Smooth muscle cell (in vitro differentiated cells): ENCODE measurements at regions not wholly inside any gene's neighbourhood (a gene's known extent, or its start where the extent isn't known, plus 50 kb on each side); places are given as distances from the start of the nearest gene placed in this dataset.

ENCODE experiments used
- DNase-seq: peaks from one replicate; lab custom pipeline; 2025; ENCODE audit not compliant: unreplicated experiment; lab: John Stamatoyannopoulos, UW
- H2AFZ ChIP-seq: fragments of 200-600 bp; sonication (generic); 2 replicates; pipeline ENCODE4 v1.6.0; 2016; ENCODE audit warnings: antibody characterized with exemption, low read depth, mild to moderate bottlenecking
- H3F3A ChIP-seq: fragments of 200-600 bp; sonication (generic); 2 replicates; pipeline ENCODE4 v1.6.0; 2017; ENCODE audit warnings: antibody characterized with exemption, low read depth
- H3K27ac ChIP-seq: fragments of 200-600 bp; sonication (generic); 2 replicates; pipeline ENCODE4 v1.5.1; 2016; ENCODE audit warnings: low read depth, mild to moderate bottlenecking
- H3K27me3 ChIP-seq: fragments of 200-600 bp; sonication (generic); 2 replicates; pipeline ENCODE4 v1.6.1; 2016; ENCODE audit warnings: low read depth, mild to moderate bottlenecking
- H3K36me3 ChIP-seq: fragments of 200-600 bp; sonication (generic); 2 replicates; pipeline ENCODE4 v1.5.1; 2016; ENCODE audit warnings: low read depth
- H3K4me1 ChIP-seq: fragments of 200-600 bp; sonication (generic); 2 replicates; pipeline ENCODE4 v1.5.1; 2016; ENCODE audit warnings: low read depth
- H3K4me2 ChIP-seq: fragments of 200-600 bp; sonication (generic); 2 replicates; pipeline ENCODE4 v1.6.0; 2016; ENCODE audit warnings: mild to moderate bottlenecking
- H3K4me3 ChIP-seq: fragments of 200-600 bp; sonication (generic); 2 replicates; pipeline ENCODE4 v1.5.1; 2016; ENCODE audit warnings: mild to moderate bottlenecking
- H3K79me2 ChIP-seq: fragments of 200-600 bp; sonication (generic); 2 replicates; pipeline ENCODE4 v1.6.0; 2016; ENCODE audit warnings: low read depth, mild to moderate bottlenecking
- H3K9ac ChIP-seq: fragments of 200-600 bp; sonication (generic); 2 replicates; pipeline ENCODE4 v1.6.0; 2016; ENCODE audit warnings: low read depth
- H3K9me3 ChIP-seq: fragments of 200-600 bp; sonication (generic); replicated peaks from 2 replicates; pipeline ENCODE4 v1.5.1; 2016; ENCODE audit warnings: low read depth
- H4K20me1 ChIP-seq: fragments of 200-600 bp; sonication (generic); 2 replicates; pipeline ENCODE4 v1.6.0; 2016; ENCODE audit warnings: low read depth
- WGBS: methylation state at CpG from one replicate; pipeline ENCODE4 v1.1.7; 2016; ENCODE audit warnings: low lambda C conversion rate; 5-methylcytosine and 5-hydroxymethylcytosine counted together
- TF ChIP-seq, protein P1 (sequence below): fragments of 200-600 bp; sonication (generic); IDR thresholded peaks from 2 replicates; pipeline ENCODE4 v1.5.1; 2017; ENCODE audit warnings: borderline replicate concordance, mild to moderate bottlenecking, antibody characterized with exemption; ENCODE audit not compliant: insufficient read depth, poor library complexity, severe bottlenecking

DNA sequence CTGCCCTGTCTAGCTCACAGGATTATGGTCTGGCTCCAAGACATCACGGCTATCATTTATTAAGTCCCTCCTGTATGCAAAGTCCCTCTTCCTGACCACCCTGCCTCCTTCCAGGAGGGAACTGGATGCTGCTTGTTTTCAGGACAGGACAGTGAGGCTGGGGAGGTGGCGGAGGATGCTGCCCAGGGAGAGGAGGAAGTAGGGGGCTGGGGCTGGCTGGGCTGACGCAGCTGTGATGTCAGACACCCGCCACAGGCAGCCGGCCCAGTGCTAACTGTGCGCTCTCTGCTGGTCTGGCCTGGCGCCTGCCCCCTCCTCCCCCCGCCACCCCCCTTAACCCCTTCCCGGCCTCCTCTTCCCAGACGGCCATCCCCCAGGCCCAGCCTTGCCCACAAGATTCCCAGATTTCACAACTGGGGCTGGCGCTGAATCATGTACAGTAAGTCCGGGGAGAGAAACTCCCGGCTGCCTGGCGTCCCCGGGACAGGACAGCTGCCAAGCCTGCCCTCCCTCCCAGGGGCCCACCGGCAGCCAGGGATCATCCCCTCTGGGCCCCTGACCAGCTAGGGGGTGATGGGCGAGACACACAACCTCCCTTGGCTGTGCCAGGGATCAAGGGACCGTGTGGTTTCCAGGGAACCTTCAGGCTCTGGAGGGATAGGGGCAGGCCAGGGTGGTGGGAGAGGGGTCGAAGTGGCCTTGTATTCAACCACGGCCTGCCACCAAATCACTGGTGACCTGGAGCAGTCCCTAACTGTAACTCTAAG is 118.1 kb downstream of the CEBPB start:
- H3F3A ChIP-seq, result peaks cover 36% of the 10 kb centered on the region
- no peak overlapping the region for H3K4me3 ChIP-seq
- peaks cover 12% of the 10 kb centered on the region for H3K4me1 ChIP-seq
- no peaks in the 10 kb centered on the region for H3K27me3 ChIP-seq
- no peaks in the 10 kb centered on the region for H3K36me3 ChIP-seq
- H3K4me2 ChIP-seq, result peak overlapping the region; percentile 80
- peak overlapping the region; percentile 99 for H3K27ac ChIP-seq
- 16% methylated on average over 16 of the region's 20 CpGs for WGBS
- no peaks in the 10 kb centered on the region for H3K79me2 ChIP-seq
- H4K20me1 ChIP-seq, result no peaks in the 10 kb centered on the region
- DNase-seq, result peak; percentile 90
- H3K9me3 ChIP-seq, result no peaks in the 10 kb centered on the region
- TF ChIP-seq, protein P1, sequence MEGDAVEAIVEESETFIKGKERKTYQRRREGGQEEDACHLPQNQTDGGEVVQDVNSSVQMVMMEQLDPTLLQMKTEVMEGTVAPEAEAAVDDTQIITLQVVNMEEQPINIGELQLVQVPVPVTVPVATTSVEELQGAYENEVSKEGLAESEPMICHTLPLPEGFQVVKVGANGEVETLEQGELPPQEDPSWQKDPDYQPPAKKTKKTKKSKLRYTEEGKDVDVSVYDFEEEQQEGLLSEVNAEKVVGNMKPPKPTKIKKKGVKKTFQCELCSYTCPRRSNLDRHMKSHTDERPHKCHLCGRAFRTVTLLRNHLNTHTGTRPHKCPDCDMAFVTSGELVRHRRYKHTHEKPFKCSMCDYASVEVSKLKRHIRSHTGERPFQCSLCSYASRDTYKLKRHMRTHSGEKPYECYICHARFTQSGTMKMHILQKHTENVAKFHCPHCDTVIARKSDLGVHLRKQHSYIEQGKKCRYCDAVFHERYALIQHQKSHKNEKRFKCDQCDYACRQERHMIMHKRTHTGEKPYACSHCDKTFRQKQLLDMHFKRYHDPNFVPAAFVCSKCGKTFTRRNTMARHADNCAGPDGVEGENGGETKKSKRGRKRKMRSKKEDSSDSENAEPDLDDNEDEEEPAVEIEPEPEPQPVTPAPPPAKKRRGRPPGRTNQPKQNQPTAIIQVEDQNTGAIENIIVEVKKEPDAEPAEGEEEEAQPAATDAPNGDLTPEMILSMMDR, result peak; percentile 13
- H2AFZ ChIP-seq, result no peak overlapping the region
- peak overlapping the region; percentile 94 for H3K9ac ChIP-seq

DNA sequence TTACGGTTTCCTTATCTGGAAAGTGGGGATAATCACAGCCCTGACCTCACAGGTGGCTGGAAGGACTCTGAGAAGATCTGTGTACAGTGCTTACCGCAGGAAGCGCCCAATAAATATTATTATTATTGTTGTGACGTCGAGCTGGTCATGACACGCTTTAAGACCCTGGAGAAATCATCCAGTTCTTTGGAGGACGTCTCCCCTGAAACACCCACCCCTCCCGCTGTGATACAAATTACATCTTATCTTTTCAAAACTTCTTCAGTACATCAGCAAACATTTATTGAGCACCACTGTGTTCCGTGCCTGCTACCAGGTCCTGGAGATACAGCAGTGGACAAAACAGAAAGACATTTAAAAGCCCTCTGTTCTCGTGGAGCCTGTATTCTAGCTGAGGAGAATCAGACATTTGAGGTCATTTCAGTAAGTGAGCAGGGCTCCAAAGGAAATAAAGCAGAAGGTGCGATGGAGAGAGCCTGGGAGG is 118.7 kb downstream of the CEBPB start:
- peaks cover 12% of the 10 kb centered on the region for H3K4me1 ChIP-seq
- TF ChIP-seq, protein P1, result no peak
- H3K4me3 ChIP-seq, result no peak overlapping the region
- H2AFZ ChIP-seq, result no peak overlapping the region
- peak overlapping the region; percentile 99 for H3K27ac ChIP-seq
- no peak for DNase-seq
- H3K27me3 ChIP-seq, result no peaks in the 10 kb centered on the region
- H3F3A ChIP-seq, result peaks cover 36% of the 10 kb centered on the region
- no peaks in the 10 kb centered on the region for H3K79me2 ChIP-seq
- no peaks in the 10 kb centered on the region for H4K20me1 ChIP-seq
- peak overlapping the region; percentile 94 for H3K9ac ChIP-seq
- H3K4me2 ChIP-seq, result peak overlapping the region; percentile 80
- 33% methylated on average over 11 of the region's 11 CpGs for WGBS
- no peaks in the 10 kb centered on the region for H3K36me3 ChIP-seq
- H3K9me3 ChIP-seq, result no peaks in the 10 kb centered on the region

DNA sequence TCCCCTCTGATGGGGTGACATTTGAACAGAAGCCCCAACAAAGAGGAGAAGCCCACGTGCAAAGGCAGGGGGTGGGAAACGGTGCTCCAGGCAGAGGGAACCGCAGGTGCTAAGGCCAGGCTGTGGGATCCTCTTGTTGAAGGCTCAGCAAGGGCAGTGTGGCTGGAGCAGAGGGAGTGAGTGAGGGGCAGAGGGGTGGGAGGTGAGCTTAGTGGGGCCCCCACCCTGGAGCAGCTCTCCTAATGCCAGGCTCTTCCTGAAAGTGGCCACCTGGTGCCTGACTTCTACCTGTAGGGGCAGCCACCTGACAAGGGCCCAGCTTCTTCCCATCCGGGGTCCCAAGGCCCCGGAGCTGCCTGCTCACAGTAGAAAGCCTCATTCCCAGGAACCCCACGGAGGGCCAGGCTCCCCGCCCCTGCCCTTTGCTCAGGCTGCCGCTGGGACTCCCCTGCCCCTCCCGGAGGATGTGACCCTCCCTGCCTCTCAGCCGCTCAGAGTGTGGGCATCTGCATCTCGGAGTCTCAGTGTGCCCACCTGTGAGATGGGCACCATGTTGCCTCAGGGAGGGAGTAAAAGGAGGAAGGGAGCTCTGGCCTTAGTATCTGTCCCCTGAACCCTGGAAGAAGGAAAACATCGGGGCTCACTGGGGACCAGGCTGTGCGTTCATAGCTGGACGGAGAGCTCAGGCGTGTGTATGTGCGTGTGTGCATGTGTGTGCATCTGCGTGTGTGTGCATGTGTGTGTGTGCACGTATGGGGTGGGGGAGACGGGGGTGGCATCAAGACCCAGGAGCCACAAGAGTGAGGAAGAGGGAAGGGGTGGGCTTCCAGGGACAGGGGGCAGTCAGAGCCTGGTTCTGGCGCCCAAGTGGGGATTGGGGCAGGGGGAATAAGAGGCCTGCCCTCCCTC is 119.4 kb downstream of the CEBPB start:
- peak overlapping the region; percentile 99 for H3K27ac ChIP-seq
- 92% methylated on average over 20 of the region's 20 CpGs for WGBS
- peaks cover 8% of the 10 kb centered on the region for H3K4me1 ChIP-seq
- H3K9me3 ChIP-seq, result no peaks in the 10 kb centered on the region
- H3K79me2 ChIP-seq, result no peaks in the 10 kb centered on the region
- H3K9ac ChIP-seq, result peak overlapping the region; percentile 94
- no peak for DNase-seq
- no peaks in the 10 kb centered on the region for H3K27me3 ChIP-seq
- H4K20me1 ChIP-seq, result no peaks in the 10 kb centered on the region
- no peak overlapping the region for H2AFZ ChIP-seq
- H3F3A ChIP-seq, result peaks cover 30% of the 10 kb centered on the region
- H3K4me3 ChIP-seq, result no peak overlapping the region
- no peaks in the 10 kb centered on the region for H3K36me3 ChIP-seq
- TF ChIP-seq, protein P1, result no peak
- peak overlapping the region; percentile 80 for H3K4me2 ChIP-seq
